HTR-8/SVneo (cell line): ENCODE measurements at regions not wholly inside any gene's neighbourhood (a gene's known extent, or its start where the extent isn't known, plus 50 kb on each side); places are given as distances from the start of the nearest gene placed in this dataset.

Experiments used
- DNase-seq: peaks from one replicate; pipeline ENCODE4 v3.0.0; 2011; ENCODE audit warnings: low spot score, mixed read lengths; ENCODE audit not compliant: insufficient read length
- FAIRE-seq: peaks from 2 replicates; lab custom pipeline; 2011; peaks lifted over from hg19 to GRCh38; lab: Jason Lieb, UNC

GRCh38 chr2:120576509-120577474, 158.9 kb upstream of the GLI2 start:
- FAIRE-seq (no peak), DNase-seq (no peak)

- DNase-seq (no peak), FAIRE-seq (no peak)
Observed at GRCh38 chr2:120577721-120578295, 157.9 kb upstream of the GLI2 start.

GRCh38 chr2:120578576-120579352, 156.9 kb upstream of the GLI2 start:
- DNase-seq, result no peak
- no peak for FAIRE-seq

- DNase-seq (no peak), FAIRE-seq (no peak)
Observed at GRCh38 chr2:120579916-120580685, 155.6 kb upstream of the GLI2 start.

GRCh38 chr2:120580709-120581108, 155.0 kb upstream of the GLI2 start:
- FAIRE-seq (no peak), DNase-seq (no peak)

- FAIRE-seq (no peak), DNase-seq (no peak)
Observed at GRCh38 chr2:120583121-120583520, 152.5 kb upstream of the GLI2 start.

- FAIRE-seq, result no peak
- DNase-seq, result no peak
Observed at GRCh38 chr2:120583851-120584570, 151.7 kb upstream of the GLI2 start.

GRCh38 chr2:120586507-120587278, 149.0 kb upstream of the GLI2 start:
- no peak for DNase-seq
- FAIRE-seq, result no peak

GRCh38 chr2:120587279-120587996, 148.2 kb upstream of the GLI2 start:
- no peak for DNase-seq
- no peak for FAIRE-seq

GRCh38 chr2:120587997-120588336, 147.7 kb upstream of the GLI2 start:
- FAIRE-seq, result no peak
- no peak for DNase-seq

- FAIRE-seq, result no peak
- no peak for DNase-seq
Observed at GRCh38 chr2:120589771-120590608, 145.7 kb upstream of the GLI2 start.

- FAIRE-seq, result no peak
Observed at GRCh38 chr2:120590841-120591240, 144.8 kb upstream of the GLI2 start.

GRCh38 chr2:120591572-120591971, 144.1 kb upstream of the GLI2 start:
- DNase-seq (no peak), FAIRE-seq (no peak)

More at GRCh38 chr2:120590841-120591240, 144.8 kb upstream of the GLI2 start:
- DNase-seq, result no peak

- no peak for DNase-seq
Observed at GRCh38 chr2:120592084-120592483, 143.6 kb upstream of the GLI2 start.

GRCh38 chr2:120593921-120594686, 141.6 kb upstream of the GLI2 start:
- FAIRE-seq (no peak), DNase-seq (no peak)

More at GRCh38 chr2:120592084-120592483, 143.6 kb upstream of the GLI2 start:
- no peak for FAIRE-seq

- peak; percentile 20 for DNase-seq
Observed at GRCh38 chr2:120594856-120595685, 140.6 kb upstream of the GLI2 start.

More at GRCh38 chr2:120594856-120595685, 140.6 kb upstream of the GLI2 start:
- FAIRE-seq, result no peak
